ENCODE measurements at regions not wholly inside any gene's neighbourhood (a gene's known extent, or its start where the extent isn't known, plus 50 kb on each side); places are given as distances from the start of the nearest gene placed in this dataset.

- no peak for DNase-seq (ENCODE audit: low read depth)
These were observed 100.2 kb downstream of the CYRIA start for GRCh38 chr2:16565481-16565880.

- DNase-seq (ENCODE audit: low read depth): no peak
These were observed 104.0 kb downstream of the CYRIA start for GRCh38 chr2:16561676-16562075.

- no peak for DNase-seq (ENCODE audit: low read depth)
These were observed 104.4 kb downstream of the CYRIA start for GRCh38 chr2:16561251-16561650.

- no peak for DNase-seq (ENCODE audit: low read depth)
These were observed 106.2 kb downstream of the CYRIA start for GRCh38 chr2:16559278-16560067.

GRCh38 chr2:16554060-16554583, 111.5 kb downstream of the CYRIA start:
- no peak for DNase-seq (ENCODE audit: low read depth)

- DNase-seq (ENCODE audit: low read depth): no peak
These were observed 112.4 kb downstream of the CYRIA start for GRCh38 chr2:16553226-16553625.

- DNase-seq (ENCODE audit: low read depth): no peak
These were observed 113.4 kb downstream of the CYRIA start for GRCh38 chr2:16552202-16552601.

GRCh38 chr2:16548036-16548435, 117.6 kb downstream of the CYRIA start:
- no peak for DNase-seq (ENCODE audit: low read depth)

GRCh38 chr2:16546128-16546754, 119.4 kb downstream of the CYRIA start:
- no peak for DNase-seq (ENCODE audit: low read depth)

GRCh38 chr2:16538707-16539106, 126.9 kb downstream of the CYRIA start:
- no peak for DNase-seq (ENCODE audit: low read depth)

GRCh38 chr2:16537347-16537746, 128.3 kb downstream of the CYRIA start:
- no peak for DNase-seq (ENCODE audit: low read depth)

GRCh38 chr2:16526193-16526592, 139.4 kb downstream of the CYRIA start:
- DNase-seq (ENCODE audit: low read depth): no peak

- no peak for DNase-seq (ENCODE audit: low read depth)
These were observed 140.3 kb downstream of the CYRIA start for GRCh38 chr2:16525265-16525887.

GRCh38 chr2:16523711-16524110, 141.9 kb downstream of the CYRIA start:
- DNase-seq (ENCODE audit: low read depth): no peak

- no peak for DNase-seq (ENCODE audit: low read depth)
These were observed 143.4 kb downstream of the CYRIA start for GRCh38 chr2:16522031-16522831.

GRCh38 chr2:16520891-16521290, 144.7 kb downstream of the CYRIA start:
- no peak for DNase-seq (ENCODE audit: low read depth)

GRCh38 chr2:16515696-16516095, 149.9 kb downstream of the CYRIA start:
- DNase-seq (ENCODE audit: low read depth): no peak

GRCh38 chr2:16513626-16514025, 152.0 kb downstream of the CYRIA start:
- no peak for DNase-seq (ENCODE audit: low read depth)

GRCh38 chr2:16511041-16511440, 154.6 kb downstream of the CYRIA start:
- DNase-seq (ENCODE audit: low read depth): no peak

- no peak for DNase-seq (ENCODE audit: low read depth)
These were observed 156.6 kb downstream of the CYRIA start for GRCh38 chr2:16509042-16509441.

- DNase-seq (ENCODE audit: low read depth): no peak
These were observed 157.2 kb downstream of the CYRIA start for GRCh38 chr2:16508490-16508851.

Data from activated T-helper 9 cell treated with anti-CD3 and anti-CD28 coated beads, Interleukin-2, amount 50 U/mL, for 16 hours (primary cell).